Right lobe of liver (tissue), 4 donors: ENCODE measurements at regions not wholly inside any gene's neighbourhood (a gene's known extent, or its start where the extent isn't known, plus 50 kb on each side); places are given as distances from the start of the nearest gene placed in this dataset.

Experiments used
- POLR2A ChIP-seq: fragments of 450-650 bp; IDR thresholded peaks from one replicate; pipeline ENCODE4 v1.6.1; 2017; ENCODE audit warnings: antibody characterized with exemption, mild to moderate bottlenecking
- TF ChIP-seq, protein P1 (sequence below), 4 donors: fragments of 200-600 bp in 3 of 4; fragments of 450-650 bp in 1 of 4; IDR thresholded peaks; one replicate each; pipeline versions ENCODE4 v1.5.1 to v1.8.0; 2016 to 2022; ENCODE audit warnings: antibody characterized with exemption in 4 of 4, mild to moderate bottlenecking in 2 of 4
- donor health status: DM: no; HTN: no; CAD: no.
- donor health status: DM: no; HTN: no; CAD: no.
- donor health status: DM: no; HTN: yes; CAD: no.

DNA sequence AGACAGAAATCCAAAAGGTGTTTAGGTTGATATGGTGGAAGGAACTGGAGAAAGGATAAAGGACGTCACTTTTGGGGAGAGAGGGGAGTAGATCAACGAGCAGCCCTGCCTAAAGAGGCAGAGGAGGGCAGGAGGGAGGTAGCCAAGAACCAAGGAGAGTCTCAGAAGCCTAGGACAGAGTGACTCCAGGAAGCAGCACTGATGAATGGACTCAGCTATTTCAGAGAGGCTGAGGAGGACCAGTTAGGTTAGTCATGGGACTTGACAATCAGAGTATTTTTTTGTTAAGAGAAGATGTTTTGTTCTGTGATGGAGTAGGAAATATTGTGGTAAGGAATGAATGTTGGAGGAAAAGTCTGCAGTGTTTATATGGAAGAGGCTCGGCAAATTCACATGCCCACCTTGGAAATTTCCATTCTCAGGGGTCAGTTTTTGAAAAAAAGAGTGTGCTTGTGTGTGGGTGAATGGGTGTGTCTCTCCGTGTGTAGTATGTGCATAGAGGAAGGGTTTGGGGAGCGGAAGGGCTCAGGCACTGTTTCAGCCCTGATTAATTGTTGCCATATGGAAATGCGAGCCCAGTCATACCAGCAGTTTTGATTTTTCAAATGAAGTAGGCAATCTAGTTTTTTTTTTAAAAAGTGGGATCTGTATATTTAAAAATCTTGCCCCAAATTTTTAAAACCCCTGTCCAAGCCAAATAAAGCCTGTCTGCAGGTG, 303.6 kb downstream of the SAMD5 start:
- TF ChIP-seq POLR2A: no peak
- TF ChIP-seq, protein P1, sequence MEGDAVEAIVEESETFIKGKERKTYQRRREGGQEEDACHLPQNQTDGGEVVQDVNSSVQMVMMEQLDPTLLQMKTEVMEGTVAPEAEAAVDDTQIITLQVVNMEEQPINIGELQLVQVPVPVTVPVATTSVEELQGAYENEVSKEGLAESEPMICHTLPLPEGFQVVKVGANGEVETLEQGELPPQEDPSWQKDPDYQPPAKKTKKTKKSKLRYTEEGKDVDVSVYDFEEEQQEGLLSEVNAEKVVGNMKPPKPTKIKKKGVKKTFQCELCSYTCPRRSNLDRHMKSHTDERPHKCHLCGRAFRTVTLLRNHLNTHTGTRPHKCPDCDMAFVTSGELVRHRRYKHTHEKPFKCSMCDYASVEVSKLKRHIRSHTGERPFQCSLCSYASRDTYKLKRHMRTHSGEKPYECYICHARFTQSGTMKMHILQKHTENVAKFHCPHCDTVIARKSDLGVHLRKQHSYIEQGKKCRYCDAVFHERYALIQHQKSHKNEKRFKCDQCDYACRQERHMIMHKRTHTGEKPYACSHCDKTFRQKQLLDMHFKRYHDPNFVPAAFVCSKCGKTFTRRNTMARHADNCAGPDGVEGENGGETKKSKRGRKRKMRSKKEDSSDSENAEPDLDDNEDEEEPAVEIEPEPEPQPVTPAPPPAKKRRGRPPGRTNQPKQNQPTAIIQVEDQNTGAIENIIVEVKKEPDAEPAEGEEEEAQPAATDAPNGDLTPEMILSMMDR (IDR thresholded peaks at IDR 0.05): no peak
